Lower leg skin (tissue), 3 donors: ENCODE measurements at regions not wholly inside any gene's neighbourhood (a gene's known extent, or its start where the extent isn't known, plus 50 kb on each side); places are given as distances from the start of the nearest gene placed in this dataset.

Experiments
- CTCF ChIP-seq, 3 donors: fragments of 450-650 bp; IDR thresholded peaks; one replicate each; pipeline ENCODE4 v1.5.1; 2016; ENCODE audit warnings: antibody characterized with exemption in 3 of 3, mild to moderate bottlenecking in 3 of 3, moderate library complexity in 2 of 3
- POLR2A ChIP-seq, 2 donors: fragments of 450-650 bp; IDR thresholded peaks; one replicate each; pipeline ENCODE4 v1.6.1; 2016 to 2017; ENCODE audit warnings: antibody characterized with exemption in 2 of 2, mild to moderate bottlenecking in 1 of 2, moderate library complexity in 1 of 2

- TF ChIP-seq CTCF (IDR thresholded peaks at IDR 0.05) (no peak), POLR2A (IDR thresholded peaks at IDR 0.05) (no peak)
Measured at GRCh38 chr15:25509703-25510102, 70.9 kb upstream of the UBE3A start.
